Sigmoid colon (tissue), 4 donors: ENCODE measurements at regions not wholly inside any gene's neighbourhood (a gene's known extent, or its start where the extent isn't known, plus 50 kb on each side); places are given as distances from the start of the nearest gene placed in this dataset.

Source experiments
- EP300 ChIP-seq, 4 donors: sonication (generic); formaldehyde crosslinking; IDR thresholded peaks; one replicate each; pipeline ENCODE4 v1.6.1; 2017; ENCODE audit warnings: antibody characterized with exemption in 4 of 4
- POLR2A ChIP-seq, 2 donors: fragments of 450-650 bp; IDR thresholded peaks; one replicate each; pipeline ENCODE4 v1.6.1; 2016; ENCODE audit warnings: antibody characterized with exemption in 2 of 2, mild to moderate bottlenecking in 2 of 2, moderate library complexity in 2 of 2
- POLR2AphosphoS5 ChIP-seq, 4 donors: sonication (generic); formaldehyde crosslinking; IDR thresholded peaks; one replicate each; pipeline ENCODE4 v1.6.1; 2017; ENCODE audit warnings: antibody characterized with exemption in 4 of 4
- TF ChIP-seq, protein P1 (sequence below), 4 experiments: fragments of 450-650 bp in 3 of 4; fragments of 200-600 bp in 1 of 4; IDR thresholded peaks; one replicate each; pipeline ENCODE4 v1.5.1; 2016 to 2019; ENCODE audit warnings: antibody characterized with exemption in 4 of 4, mild to moderate bottlenecking in 3 of 4, moderate library complexity in 2 of 4

DNA sequence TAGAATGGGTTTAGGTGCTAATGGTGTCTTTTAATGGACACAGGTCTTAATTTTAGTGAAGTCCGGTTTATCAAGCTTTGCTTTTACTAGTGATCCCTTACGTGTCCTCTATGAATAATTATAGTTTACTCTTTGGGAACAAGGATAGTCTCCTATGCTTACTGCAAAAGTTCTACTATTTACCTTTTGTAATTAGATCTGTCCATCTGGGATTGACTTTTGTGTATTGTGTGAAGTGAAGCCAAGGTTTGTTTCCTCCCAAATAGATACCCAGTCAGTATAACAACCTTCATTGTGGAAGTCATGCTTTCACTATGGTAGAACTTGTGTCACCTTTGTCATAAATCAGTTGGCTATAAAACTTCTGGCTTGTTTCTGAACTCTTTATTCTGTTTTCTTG is 740.9 kb upstream of the CRIM1 start:
- TF ChIP-seq, protein P1, sequence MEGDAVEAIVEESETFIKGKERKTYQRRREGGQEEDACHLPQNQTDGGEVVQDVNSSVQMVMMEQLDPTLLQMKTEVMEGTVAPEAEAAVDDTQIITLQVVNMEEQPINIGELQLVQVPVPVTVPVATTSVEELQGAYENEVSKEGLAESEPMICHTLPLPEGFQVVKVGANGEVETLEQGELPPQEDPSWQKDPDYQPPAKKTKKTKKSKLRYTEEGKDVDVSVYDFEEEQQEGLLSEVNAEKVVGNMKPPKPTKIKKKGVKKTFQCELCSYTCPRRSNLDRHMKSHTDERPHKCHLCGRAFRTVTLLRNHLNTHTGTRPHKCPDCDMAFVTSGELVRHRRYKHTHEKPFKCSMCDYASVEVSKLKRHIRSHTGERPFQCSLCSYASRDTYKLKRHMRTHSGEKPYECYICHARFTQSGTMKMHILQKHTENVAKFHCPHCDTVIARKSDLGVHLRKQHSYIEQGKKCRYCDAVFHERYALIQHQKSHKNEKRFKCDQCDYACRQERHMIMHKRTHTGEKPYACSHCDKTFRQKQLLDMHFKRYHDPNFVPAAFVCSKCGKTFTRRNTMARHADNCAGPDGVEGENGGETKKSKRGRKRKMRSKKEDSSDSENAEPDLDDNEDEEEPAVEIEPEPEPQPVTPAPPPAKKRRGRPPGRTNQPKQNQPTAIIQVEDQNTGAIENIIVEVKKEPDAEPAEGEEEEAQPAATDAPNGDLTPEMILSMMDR (IDR thresholded peaks at IDR 0.05) = no peak
- no peak for TF ChIP-seq POLR2A (IDR thresholded peaks at IDR 0.05)
- TF ChIP-seq POLR2AphosphoS5 (IDR thresholded peaks at IDR 0.05) = no peak
- TF ChIP-seq EP300 (IDR thresholded peaks at IDR 0.05) = no peak
